DMS79 treated with DMSO at 0.1 percent for 48 hours (cell line): ENCODE measurements at regions not wholly inside any gene's neighbourhood (a gene's known extent, or its start where the extent isn't known, plus 50 kb on each side); places are given as distances from the start of the nearest gene placed in this dataset.
"Not testable (repeated sequence)": the region's sequence is repeated elsewhere in the genome, so short reads cannot be mapped to it uniquely, and the experiment has no call there.

Experiments used
- DNase-seq: peaks from one replicate; lab custom pipeline; 2025; lab: John Stamatoyannopoulos, UW

GRCh38 chr20:12072221-12072953 lies 154.7 kb downstream of the BTBD3 start:
- no peak for DNase-seq

GRCh38 chr20:12072954-12073264 lies 155.2 kb downstream of the BTBD3 start:
- no peak for DNase-seq

DNA sequence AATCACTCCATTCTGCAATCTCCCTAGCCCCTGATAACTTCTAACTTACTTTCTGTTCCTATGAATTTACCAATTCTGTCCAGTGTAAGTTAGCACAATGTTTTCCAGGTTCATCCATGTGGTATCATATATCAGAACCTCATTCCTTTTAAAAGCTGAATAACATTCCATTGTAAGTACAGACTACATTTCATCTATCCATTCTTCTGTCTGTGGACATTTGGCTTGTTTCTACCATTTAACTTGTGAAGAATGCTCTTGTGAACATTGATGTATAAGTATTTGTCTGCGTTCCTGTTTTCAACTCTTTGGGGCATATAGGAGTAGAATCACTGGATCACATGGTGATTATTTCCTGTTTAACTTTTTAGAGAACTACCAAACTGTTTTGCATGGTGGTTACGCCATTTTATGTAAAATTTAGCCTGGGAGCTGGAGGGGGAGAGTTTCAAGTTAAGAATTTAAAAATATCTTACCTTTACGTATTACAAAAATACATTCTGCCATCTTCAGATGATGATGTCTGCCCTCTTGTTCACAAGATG lies 156.5 kb downstream of the BTBD3 start:
- no peak for DNase-seq

- DNase-seq = no peak
Observed at GRCh38 chr20:12076200-12076599, 158.5 kb downstream of the BTBD3 start.

DNA sequence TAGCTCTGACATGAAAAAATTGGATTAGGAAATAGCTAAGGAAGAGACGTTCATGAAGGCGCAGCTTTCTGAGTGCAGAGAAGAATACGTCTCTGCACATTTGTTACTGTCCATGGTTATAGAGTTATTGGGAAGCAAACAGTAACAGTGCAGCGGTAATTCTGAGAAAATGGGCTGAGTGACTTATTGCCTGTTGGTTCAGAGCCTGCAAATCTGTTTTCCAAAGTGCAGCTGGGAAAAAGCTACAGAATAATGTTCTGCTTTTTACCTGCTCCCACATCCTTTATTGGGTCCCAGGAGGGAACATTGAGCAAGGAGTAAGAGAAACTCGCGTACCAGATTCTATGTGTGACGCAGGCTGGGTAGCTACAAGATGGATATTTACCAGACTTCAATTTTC lies 160.2 kb downstream of the BTBD3 start:
- DNase-seq = no peak

DNA sequence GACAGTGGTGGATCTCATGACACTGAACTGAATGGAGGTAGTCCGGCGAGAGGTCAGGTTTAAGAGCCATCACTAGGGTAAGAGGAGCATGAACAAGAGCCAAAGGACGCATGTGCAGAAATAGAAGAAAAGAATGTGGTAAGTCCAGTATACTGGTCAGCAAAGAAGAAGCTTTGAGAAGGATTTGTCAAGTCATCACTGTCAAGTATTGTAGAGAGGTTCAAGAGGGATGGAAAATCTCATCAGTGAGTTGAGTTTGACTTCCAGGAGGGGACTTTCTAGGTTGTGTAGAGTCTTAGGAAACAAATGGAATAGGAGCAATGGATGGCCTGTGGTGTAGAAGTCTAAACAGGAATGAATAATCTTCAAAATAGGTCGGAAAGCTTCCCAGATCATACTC lies 161.8 kb downstream of the BTBD3 start:
- no peak for DNase-seq

DNA sequence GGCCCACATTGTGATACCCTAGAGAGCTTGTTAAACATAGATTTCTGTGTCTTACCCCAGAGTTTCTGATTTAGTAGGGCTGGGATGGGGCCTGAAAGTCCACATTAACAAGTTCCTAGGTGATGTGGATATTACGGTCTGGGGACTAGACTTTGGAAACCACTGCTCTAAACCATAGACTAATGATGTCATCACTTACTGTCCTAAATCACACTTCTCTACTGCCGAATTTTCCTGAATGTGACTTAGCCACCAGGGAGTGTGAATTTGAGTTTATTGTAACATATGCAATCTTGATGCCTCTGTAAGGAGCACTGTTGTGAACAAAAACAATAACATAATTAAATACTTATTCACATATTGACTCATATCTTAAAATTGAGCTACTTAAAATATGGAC lies 165.6 kb downstream of the BTBD3 start:
- DNase-seq = no peak

GRCh38 chr20:12084482-12084881 lies 166.8 kb downstream of the BTBD3 start:
- no peak for DNase-seq

- DNase-seq = no peak
Observed at GRCh38 chr20:12086359-12086758, 168.7 kb downstream of the BTBD3 start.

- no peak for DNase-seq
Observed at GRCh38 chr20:12090920-12091319, 173.2 kb downstream of the BTBD3 start.

- DNase-seq = no peak
Observed at GRCh38 chr20:12093057-12093796, 175.5 kb downstream of the BTBD3 start.

- DNase-seq = not testable (repeated sequence)
Observed at GRCh38 chr20:12093797-12094190, 176.1 kb downstream of the BTBD3 start.

GRCh38 chr20:12095180-12095920 lies 177.7 kb downstream of the BTBD3 start:
- no peak for DNase-seq

DNA sequence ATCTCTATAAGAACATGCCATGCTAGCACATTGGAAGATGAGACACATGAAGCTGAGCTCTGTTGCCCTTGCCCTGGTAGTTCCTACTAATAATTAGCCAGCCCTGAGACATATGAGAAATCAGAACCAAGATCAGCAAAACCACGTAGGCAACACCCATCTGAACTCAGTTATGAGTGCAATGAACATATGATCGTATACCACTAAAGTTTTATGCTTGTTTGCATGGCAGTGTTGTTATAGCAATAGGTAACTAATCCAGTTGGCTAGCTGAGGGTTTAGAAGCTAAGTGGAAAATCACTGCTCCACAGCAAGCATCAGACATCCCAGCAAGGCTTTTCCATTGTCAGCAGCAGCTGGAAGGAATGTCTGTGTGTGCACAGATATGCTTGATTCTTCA lies 180.7 kb downstream of the BTBD3 start:
- DNase-seq = no peak

GRCh38 chr20:12108846-12109245 lies 191.2 kb downstream of the BTBD3 start:
- no peak for DNase-seq

DNA sequence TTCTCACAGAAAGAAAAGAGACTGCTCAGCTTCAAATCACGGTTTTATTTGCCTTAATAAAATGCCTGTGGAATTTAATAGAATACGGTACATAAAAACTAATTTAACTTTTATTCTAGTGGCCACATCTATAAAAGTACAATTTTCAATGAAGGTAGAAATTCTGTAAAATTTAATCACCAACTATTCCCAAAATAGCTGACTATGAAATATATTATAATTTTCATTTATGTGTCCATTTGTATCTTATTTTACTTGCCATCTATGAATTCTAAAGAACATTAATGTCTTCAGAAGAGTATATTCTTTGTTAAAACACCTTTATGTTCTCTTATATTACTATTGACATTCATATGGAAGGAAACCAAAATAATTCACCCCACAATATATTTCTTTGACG lies 192.6 kb downstream of the BTBD3 start:
- no peak for DNase-seq

DNA sequence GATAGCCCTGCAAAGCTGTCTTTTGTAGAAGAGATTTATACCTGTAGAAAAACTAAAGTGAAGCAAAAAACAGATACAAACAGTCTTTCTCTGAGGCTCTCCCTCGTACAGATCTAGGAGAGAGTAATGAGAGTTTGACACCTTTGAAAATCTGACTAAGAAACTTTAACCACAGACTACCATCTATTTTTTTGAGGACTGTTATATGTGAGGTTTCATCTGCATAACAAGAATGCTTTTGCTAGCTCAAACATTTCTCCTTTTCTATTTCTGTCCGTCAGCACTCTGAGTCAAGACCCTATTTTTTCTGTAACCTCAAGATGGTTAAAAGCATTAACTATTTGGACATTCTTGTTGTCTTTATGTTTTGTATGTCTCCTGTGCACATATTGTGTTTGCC lies 193.0 kb downstream of the BTBD3 start:
- no peak for DNase-seq

- no peak for DNase-seq
Observed at GRCh38 chr20:12111431-12112088, 193.9 kb downstream of the BTBD3 start.

DNA sequence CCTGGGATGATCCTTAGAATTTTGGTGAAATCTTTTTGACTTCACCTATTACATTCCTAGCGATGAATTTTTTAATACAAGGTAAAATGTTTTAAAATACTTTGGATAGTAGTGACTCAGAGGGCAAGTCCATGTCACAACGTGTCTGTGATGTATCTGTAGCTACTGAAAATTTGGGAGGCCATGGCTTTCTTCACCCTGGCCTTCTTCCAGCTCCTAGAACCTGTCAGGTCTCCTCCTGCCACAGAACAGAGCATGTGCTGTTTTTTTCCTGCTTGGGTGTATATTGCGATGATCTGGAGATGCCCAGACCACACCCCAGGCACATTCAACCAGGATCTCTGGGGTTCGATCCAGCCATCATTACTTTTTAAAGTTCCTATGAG lies 194.4 kb downstream of the BTBD3 start:
- no peak for DNase-seq

GRCh38 chr20:12112665-12113064 lies 195.0 kb downstream of the BTBD3 start:
- DNase-seq = no peak

- no peak for DNase-seq
Observed at GRCh38 chr20:12113075-12113467, 195.4 kb downstream of the BTBD3 start.
